Mucosa of stomach (tissue), 1 donor: ENCODE measurements at regions not wholly inside any gene's neighbourhood (a gene's known extent, or its start where the extent isn't known, plus 50 kb on each side); places are given as distances from the start of the nearest gene placed in this dataset.

Experiments
- H3K27me3 ChIP-seq: one replicate; pipeline ENCODE4 v1.7.0; 2013; ENCODE audit warnings: mild to moderate bottlenecking, low read length; ENCODE audit not compliant: control insufficient read depth, insufficient read depth
- H3K36me3 ChIP-seq: one replicate; pipeline ENCODE4 v1.7.0; 2013; ENCODE audit warnings: low read length; ENCODE audit not compliant: control insufficient read depth, insufficient read depth
- H3K4me1 ChIP-seq: one replicate; pipeline ENCODE4 v1.7.0; 2013; ENCODE audit warnings: mild to moderate bottlenecking, low read length; ENCODE audit not compliant: control insufficient read depth, insufficient read depth
- H3K4me3 ChIP-seq: one replicate; pipeline ENCODE4 v1.7.0; 2013; ENCODE audit warnings: low read length
- H3K9ac ChIP-seq: one replicate; pipeline ENCODE4 v1.7.0; 2013; ENCODE audit warnings: mild to moderate bottlenecking, low read length, moderate library complexity
- H3K9me3 ChIP-seq: one replicate; pipeline ENCODE4 v1.7.0; 2013; ENCODE audit warnings: mild to moderate bottlenecking, low read length, moderate library complexity; ENCODE audit not compliant: control insufficient read depth
- donor health status: Pancreatic carcinoma.

GRCh38 chr12:24488091-24488596 is 460.8 kb downstream of the BCAT1 start:
- Histone ChIP-seq H3K4me3 (no peak overlapping the region), H3K36me3 (no peaks in the 10 kb centered on the region), H3K9me3 (no peaks in the 10 kb centered on the region), H3K27me3 (no peaks in the 10 kb centered on the region), H3K4me1 (no peaks in the 10 kb centered on the region), H3K9ac (no peak overlapping the region)

- H3K9ac ChIP-seq: no peak overlapping the region
- H3K4me1 ChIP-seq: no peaks in the 10 kb centered on the region
- no peaks in the 10 kb centered on the region for H3K27me3 ChIP-seq
- H3K4me3 ChIP-seq: no peak overlapping the region
- no peaks in the 10 kb centered on the region for H3K9me3 ChIP-seq
- no peaks in the 10 kb centered on the region for H3K36me3 ChIP-seq
These were observed 461.3 kb downstream of the BCAT1 start for GRCh38 chr12:24487606-24488005.

- Histone ChIP-seq H3K9me3 (no peaks in the 10 kb centered on the region), H3K4me3 (no peak overlapping the region), H3K27me3 (no peaks in the 10 kb centered on the region), H3K4me1 (no peaks in the 10 kb centered on the region), H3K9ac (no peak overlapping the region), H3K36me3 (no peaks in the 10 kb centered on the region)
These were observed 465.2 kb downstream of the BCAT1 start for GRCh38 chr12:24483732-24484131.

- no peaks in the 10 kb centered on the region for H3K9me3 ChIP-seq
These were observed 465.9 kb downstream of the BCAT1 start for GRCh38 chr12:24482882-24483604.

GRCh38 chr12:24482044-24482443 is 466.9 kb downstream of the BCAT1 start:
- Histone ChIP-seq H3K36me3 (no peaks in the 10 kb centered on the region), H3K9ac (no peak overlapping the region), H3K4me3 (no peak overlapping the region), H3K9me3 (no peaks in the 10 kb centered on the region), H3K27me3 (no peaks in the 10 kb centered on the region), H3K4me1 (no peaks in the 10 kb centered on the region)

More at GRCh38 chr12:24482882-24483604, 465.9 kb downstream of the BCAT1 start:
- Histone ChIP-seq H3K27me3 (no peaks in the 10 kb centered on the region), H3K4me3 (no peak overlapping the region), H3K36me3 (no peaks in the 10 kb centered on the region), H3K4me1 (no peaks in the 10 kb centered on the region), H3K9ac (no peak overlapping the region)

- no peak overlapping the region for H3K4me3 ChIP-seq
- no peaks in the 10 kb centered on the region for H3K9me3 ChIP-seq
- H3K4me1 ChIP-seq: no peaks in the 10 kb centered on the region
- H3K36me3 ChIP-seq: no peaks in the 10 kb centered on the region
- no peak overlapping the region for H3K9ac ChIP-seq
- no peaks in the 10 kb centered on the region for H3K27me3 ChIP-seq
These were observed 468.0 kb downstream of the BCAT1 start for GRCh38 chr12:24480766-24481449.

GRCh38 chr12:24479131-24479530 is 469.8 kb downstream of the BCAT1 start:
- Histone ChIP-seq H3K9me3 (no peaks in the 10 kb centered on the region), H3K27me3 (no peaks in the 10 kb centered on the region), H3K36me3 (no peaks in the 10 kb centered on the region)

GRCh38 chr12:24478254-24478653 is 470.6 kb downstream of the BCAT1 start:
- Histone ChIP-seq H3K9me3 (no peaks in the 10 kb centered on the region), H3K36me3 (no peaks in the 10 kb centered on the region), H3K4me3 (no peak overlapping the region), H3K27me3 (no peaks in the 10 kb centered on the region), H3K4me1 (no peaks in the 10 kb centered on the region), H3K9ac (no peak overlapping the region)

More at GRCh38 chr12:24479131-24479530, 469.8 kb downstream of the BCAT1 start:
- no peak overlapping the region for H3K9ac ChIP-seq
- no peak overlapping the region for H3K4me3 ChIP-seq
- H3K4me1 ChIP-seq: no peaks in the 10 kb centered on the region

GRCh38 chr12:24476310-24476709 is 472.6 kb downstream of the BCAT1 start:
- no peaks in the 10 kb centered on the region for H3K9me3 ChIP-seq
- no peak overlapping the region for H3K4me3 ChIP-seq
- no peaks in the 10 kb centered on the region for H3K36me3 ChIP-seq
- no peaks in the 10 kb centered on the region for H3K4me1 ChIP-seq
- no peak overlapping the region for H3K9ac ChIP-seq
- H3K27me3 ChIP-seq: no peaks in the 10 kb centered on the region

GRCh38 chr12:24475337-24475736 is 473.6 kb downstream of the BCAT1 start:
- Histone ChIP-seq H3K27me3 (no peaks in the 10 kb centered on the region), H3K9me3 (no peaks in the 10 kb centered on the region), H3K4me3 (no peak overlapping the region), H3K4me1 (no peaks in the 10 kb centered on the region), H3K9ac (no peak overlapping the region), H3K36me3 (no peaks in the 10 kb centered on the region)

- H3K9me3 ChIP-seq: no peaks in the 10 kb centered on the region
- H3K4me3 ChIP-seq: no peak overlapping the region
- H3K9ac ChIP-seq: no peak overlapping the region
- no peaks in the 10 kb centered on the region for H3K27me3 ChIP-seq
- H3K36me3 ChIP-seq: no peaks in the 10 kb centered on the region
- H3K4me1 ChIP-seq: no peaks in the 10 kb centered on the region
These were observed 475.8 kb downstream of the BCAT1 start for GRCh38 chr12:24473097-24473496.

- H3K4me1 ChIP-seq: no peaks in the 10 kb centered on the region
- H3K9me3 ChIP-seq: no peaks in the 10 kb centered on the region
- H3K9ac ChIP-seq: no peak overlapping the region
- H3K4me3 ChIP-seq: no peak overlapping the region
- no peaks in the 10 kb centered on the region for H3K36me3 ChIP-seq
- no peaks in the 10 kb centered on the region for H3K27me3 ChIP-seq
These were observed 478.9 kb downstream of the BCAT1 start for GRCh38 chr12:24470050-24470449.
